ENCODE measurements at regions not wholly inside any gene's neighbourhood (a gene's known extent, or its start where the extent isn't known, plus 50 kb on each side); places are given as distances from the start of the nearest gene placed in this dataset.

DNA sequence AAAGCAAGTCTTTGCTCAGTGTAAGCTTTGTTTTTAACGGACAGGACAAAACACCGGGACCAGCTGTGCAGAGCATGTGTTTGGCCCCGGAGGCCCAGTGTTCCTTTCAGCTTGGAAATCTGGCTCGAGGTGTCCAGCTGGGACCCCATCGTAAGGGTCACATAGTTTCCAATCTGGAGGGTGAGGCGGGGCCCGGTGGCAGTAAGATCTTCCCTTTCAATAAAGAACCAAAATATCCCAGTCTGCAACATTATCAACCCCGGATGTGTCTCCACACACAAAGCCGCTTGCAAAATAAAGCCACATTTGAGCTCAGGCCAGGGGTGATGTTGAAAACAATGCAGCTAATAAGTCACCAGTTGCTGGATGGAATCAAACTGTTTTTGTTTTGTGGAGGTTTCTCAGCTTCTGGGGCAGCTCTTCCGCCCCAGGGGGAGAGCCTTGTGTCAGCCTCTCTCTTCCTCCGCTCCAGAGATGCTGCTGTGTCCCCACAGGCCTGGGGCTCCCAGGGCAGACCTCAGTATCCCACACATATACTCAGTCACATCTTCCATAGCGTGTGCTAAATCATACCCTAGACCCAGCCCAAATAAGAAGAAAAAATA lies 138.6 kb upstream of the GLI2 start:
- DNase-seq: no peak

DNA sequence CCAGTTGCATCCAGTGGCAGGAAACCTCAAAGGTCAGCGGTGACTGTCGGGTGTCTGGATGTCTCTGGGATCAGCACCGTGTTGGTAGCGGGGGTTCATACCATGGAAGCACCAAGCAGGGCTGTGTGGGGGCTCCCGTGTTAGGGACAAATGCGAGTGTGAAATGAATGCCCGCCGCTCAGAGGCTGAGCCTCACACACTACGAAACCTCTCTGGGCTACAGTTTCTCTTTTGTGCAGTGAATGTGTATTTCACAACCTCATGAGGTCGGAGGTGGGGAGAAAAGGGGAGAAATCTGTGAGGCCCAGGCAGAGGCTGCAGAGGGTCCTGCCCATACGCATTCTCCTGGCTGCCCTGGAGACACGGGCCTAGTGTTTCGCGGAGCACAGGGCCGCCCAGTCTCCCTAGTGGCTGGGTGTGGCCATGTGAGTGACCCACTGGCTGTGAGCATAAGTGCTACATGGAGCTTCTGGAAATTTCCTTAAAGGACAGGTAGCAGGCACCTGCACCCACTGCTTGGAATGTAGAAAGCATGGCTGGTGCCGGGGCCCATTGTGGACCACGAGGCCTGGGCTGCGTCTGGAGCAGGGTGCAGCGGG lies 138.0 kb upstream of the GLI2 start:
- DNase-seq: no peak

DNA sequence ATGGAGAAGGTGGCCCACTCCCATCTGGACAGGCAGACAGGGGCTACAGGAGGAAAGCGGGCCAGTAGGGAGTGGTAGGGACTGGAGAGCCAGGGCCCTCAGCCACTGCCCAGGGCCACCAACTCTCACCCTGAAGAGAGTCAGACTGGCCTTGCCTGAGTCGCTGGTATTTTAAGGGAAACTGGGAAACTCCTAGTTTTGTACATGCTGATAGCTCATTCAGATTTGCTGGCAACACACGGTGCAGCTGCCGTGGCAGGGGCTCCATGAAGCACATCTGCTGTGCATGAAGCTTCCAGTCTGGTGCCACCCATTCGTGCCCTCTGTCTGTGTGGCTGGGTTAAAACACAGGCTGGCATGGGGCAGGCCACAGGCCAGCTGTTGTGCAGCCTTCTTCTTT lies 137.3 kb upstream of the GLI2 start:
- DNase-seq: no peak

DNA sequence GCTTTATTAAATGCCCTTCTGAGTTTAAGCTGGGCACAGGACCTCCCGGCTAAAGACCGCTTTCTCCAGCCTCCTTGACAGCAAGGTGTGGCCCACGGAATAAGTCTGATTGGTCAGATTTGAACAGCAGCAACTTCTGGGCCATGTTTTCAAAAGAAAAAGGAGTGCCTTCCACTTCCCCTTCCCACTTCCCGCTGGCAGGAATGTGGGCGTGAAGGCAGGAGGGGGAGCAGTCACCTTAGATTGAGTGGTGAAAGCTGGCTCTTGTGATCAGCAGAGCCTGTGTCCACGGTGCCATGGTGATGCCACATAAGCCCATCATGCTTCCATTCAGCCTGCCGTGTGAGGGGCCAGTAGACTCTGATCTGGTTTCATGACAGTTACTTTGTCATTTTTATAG lies 136.6 kb upstream of the GLI2 start:
- no peak for DNase-seq

DNA sequence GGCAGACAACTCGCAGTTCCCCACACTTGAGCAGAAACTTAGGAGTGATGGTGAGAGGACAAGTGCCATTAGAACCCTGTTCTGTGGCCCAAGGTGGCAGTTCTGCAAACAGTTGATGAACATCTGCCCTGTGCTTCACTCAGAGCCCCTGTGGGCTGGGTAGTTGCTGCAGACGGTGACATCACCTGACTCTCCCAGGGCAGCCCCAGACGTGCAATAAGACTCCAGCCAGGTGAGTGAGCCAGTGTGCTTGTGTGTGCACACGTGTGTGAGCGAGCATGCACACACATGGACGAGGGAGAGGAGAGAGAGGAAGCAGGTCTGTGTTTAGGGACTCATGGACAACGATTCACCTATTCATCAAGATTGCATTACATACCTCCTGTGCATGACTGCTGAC lies 136.0 kb upstream of the GLI2 start:
- no peak for DNase-seq

DNA sequence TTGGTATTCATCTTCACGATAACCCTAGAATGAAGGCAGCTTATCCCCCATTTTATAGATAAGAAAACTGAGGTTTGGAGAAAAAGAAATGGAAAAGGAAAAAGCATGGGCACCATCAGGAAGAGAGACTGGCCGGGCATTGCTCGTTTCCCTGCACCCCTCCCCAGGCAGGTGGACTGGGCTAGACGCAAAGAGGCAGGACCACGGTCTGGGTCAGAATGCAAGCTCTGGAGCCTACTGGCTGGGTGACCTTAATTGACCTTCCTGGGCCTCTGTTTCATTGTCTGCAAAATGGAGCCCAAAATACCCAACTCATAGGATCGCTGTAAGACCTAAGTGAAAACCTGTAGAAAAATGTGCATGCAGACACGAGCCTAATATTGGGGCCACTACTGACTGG lies 135.3 kb upstream of the GLI2 start:
- DNase-seq: no peak

DNA sequence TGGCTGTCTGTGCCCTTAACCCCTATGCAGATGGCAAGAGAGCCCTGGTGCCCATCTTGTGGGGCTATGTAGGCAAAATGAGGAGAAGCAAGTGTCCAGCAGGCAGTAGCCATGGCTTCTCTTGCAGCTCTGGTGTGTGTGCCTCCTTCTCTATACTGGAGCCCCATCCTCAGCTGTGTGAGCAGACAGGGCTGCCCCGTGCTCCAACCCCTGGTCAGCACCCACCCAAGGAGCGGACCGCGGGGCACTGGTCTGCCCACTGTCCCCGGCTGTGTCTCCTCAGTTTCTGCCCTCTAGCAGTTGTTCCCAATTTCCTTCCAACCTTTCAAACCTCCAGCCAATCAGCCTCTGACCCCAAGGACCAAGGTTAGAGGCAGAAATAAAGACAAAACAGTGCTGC lies 134.9 kb upstream of the GLI2 start:
- no peak for DNase-seq

DNA sequence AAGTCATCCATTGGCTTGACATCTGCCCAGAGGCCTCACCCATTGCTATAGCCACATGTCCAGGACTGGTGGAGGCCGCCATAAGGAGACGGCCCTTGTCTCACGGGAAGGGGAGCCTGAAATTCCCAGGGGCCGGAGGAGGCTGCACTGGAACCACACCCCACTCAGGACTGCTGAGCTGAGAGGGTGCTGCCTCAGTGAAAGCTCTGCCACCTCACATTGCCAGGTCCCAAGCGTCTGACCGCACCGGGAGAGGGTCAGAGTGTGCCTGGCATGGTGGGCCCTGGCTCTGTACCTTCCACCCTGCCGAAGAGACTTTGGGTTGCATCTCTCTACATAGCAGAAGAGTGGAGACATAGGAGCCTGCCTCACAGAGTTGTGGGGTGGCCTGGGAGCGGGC lies 134.1 kb upstream of the GLI2 start:
- DNase-seq: no peak

DNA sequence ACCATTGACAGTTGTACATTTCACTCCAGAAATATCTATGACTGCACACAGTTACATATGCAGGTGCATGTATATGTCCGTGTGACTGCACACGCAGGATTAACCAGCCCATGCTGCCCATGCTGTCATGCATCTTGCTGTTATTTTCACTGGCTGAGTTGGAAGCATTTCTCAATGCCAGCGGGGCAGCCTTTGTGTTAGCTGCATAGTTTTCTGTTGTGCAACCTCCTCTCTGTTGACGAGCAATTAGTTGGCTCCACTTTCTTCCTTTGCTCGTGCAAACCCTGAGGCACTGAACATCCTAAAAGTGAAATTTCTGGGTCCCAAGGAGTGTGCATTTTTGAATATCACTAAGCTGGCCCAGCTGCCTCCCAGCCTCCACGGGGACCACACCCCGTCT lies 133.4 kb upstream of the GLI2 start:
- DNase-seq: no peak

DNA sequence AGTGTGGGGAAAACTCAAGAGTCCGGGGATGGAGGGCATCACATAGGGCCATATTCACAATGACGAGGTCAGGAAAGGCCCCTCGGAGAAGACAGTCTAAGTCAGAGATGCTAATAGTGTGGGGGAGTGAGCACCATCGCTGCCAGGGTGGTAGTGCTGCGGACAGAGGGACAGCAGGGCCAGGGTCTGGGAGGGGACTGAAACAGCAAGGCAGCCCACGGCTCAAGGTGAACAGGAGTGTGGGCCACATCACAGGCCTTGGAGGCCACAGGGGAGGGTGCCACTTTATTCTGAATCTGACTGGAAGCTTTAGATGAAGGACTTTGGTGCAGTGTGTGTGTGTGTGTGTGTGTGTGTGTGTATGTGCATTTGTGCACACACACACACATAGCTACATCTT lies 130.9 kb upstream of the GLI2 start:
- no peak for DNase-seq

DNA sequence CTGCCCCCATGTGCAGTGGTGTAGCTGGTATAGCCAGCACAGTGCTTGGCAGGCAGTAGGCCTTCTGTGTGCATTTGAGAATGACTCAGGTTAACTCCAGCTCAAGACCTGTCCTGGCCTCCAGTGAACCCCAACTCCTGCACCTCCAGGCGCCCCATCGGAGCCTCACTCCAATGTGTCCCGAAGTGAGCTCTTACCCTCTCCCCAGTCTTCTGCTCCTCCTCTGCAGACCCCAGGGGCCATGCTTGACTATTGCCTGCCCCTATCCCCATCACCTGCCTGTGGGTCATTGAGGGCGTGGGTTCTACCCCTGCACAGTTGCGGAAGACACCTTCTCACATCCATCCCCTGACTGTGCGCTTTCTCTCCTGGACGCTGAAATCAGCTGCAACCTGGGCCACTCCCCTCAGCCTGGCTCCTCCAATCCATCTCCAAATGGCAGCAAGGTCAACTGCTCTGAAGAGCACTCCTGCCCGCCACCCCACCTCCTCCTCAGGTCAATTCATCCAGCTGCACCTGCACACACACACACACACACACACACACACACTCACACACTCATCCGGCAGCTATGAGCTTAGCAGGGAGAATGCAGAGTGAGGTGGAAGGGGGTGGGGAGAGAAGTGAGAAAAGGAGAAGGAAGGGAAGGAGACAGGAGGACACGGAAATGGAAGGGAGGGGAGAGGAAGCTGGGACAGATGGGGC lies 130.3 kb upstream of the GLI2 start:
- DNase-seq: no peak

DNA sequence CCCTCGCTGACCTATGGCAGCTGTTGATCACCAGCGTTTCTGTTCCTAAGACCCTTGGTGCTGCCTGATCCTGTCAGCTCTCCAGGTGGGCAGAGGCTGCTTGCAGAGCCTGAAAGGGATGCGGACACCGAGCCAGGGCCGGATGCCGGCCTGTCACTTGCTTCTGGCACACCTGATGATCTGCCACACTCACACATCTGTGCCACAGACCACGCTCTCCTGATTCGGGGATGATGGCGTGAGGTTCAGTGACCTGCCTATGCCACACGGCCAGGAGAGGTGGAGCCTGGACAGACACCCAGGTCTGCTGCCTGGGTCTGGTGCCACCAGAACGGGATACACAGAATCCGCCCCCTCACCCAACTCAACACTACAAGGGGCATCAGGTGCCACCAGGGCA lies 129.4 kb upstream of the GLI2 start:
- no peak for DNase-seq

DNA sequence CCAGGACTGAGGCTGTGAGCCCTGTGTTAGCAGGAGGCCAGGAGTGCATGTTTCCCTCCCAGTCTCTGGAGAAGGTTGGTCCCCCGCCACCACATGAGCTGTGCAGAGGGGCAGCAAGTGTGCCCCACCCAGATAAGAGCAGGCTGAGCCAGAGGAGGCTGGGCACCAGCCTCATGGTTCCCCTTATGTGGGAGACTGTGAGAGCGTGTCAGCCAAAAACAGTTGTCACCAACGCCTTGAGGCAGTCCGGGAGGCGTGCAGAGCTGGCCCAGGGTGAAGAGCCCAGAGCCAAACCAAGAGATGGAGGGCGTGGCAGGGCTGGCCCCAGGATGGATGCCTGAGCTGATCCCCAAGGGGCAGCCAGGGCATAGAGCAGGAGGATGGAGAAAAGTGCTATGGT lies 128.7 kb upstream of the GLI2 start:
- DNase-seq: no peak

DNA sequence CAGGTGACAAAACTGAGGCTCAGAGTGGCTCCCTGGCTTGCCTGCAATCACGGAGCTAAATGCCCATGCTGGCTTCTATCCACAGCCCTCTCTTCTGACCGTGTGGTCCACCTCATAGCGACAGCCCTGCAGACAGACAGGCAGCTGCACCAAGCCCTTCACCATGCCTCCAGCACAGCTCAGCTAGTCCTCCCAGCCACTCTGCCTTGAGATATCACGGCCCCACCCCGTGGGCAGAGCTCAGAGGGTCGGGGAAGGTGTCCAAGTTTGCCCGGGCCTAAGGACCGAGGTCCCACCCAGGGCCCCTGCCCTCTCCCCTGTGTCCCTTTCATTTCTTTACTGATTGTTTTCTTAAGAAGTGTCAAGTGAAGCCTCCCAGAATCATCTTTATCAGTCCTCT lies 128.2 kb upstream of the GLI2 start:
- DNase-seq: no peak

DNA sequence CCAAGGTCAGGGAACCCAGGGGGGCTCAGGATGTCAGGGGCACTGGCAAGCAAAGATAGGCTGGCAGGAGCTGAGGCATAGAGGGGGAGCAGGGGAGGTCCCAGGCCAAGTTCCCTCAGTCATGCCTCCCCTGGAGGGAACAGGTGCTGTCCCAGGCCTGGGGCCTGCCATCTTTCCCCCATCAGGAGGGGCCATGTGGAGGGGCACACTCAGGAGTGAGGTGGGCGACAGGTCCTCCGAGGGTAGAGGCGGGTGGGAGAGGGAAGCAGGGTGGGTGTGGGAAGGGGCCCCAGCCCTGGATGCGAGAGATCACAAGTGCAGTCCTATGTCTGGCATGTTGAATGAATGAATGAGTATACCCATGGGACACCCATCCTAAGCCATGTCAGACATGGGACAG lies 127.7 kb upstream of the GLI2 start:
- no peak for DNase-seq

DNA sequence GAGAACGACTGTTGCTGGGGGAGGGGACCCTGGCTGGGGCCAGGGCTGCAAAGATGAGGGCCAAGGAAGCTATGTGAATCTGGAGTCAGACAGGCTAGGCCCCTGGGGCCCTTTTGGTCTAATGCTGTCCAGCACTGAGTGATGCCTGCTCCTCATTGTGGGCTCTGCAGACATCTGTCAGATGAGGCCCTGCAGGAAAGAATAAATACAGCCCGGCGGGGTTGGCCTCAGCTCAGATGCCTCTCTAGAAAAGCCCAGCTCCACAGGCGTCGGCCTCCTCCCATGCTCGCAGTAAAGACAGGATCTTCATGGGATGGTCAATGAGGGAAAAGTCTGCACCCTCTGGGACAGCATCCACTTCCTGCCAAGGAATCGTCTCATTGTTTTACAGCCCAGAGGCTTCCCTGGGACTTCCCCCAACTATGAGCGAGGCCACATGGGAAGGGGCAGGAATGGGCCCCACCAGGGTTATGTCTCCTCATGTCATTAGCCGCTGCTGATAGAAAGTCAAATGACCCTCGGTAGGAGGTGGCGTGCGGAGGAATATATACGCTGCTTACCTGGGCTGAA lies 125.8 kb upstream of the GLI2 start:
- DNase-seq: no peak

DNA sequence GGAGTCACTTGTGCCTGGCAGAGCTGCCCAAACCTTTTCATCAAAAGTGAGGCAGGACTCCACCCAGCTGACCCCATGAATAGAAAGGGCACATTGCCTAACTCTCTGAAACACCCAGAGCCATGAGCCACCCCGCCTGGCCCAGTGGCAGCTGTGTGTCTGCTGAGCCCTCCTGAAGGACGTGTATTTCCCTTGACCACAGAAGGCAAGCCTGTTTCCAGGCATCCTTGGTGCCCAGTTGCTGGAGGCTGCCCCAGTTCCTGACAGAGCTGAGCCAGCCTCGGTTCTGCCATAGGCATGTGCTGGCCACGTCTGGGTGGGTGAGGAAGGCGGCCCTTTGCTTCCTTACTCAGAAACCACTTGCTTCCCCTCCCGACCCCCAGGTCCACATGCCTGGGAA lies 124.7 kb upstream of the GLI2 start:
- no peak for DNase-seq

DNA sequence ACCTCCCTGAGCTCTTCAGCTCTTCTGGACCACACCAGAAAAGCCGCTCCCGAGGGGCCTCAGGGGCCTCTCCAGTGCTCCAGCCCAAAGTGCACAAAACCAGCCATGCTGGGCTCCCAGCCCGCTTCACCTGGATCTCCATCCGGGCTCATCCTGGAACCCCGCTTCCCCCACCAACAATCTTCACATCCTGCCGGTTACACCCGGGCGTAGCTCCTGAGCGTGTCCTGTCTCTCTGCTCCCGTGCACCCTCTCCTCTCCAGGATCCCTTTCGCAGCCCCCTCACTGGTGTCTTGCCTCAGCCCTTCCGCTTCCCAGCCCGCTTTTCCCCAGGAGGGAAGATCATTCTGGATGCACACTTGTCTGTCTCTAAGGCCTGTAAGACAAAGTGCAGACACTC lies 123.7 kb upstream of the GLI2 start:
- no peak for DNase-seq

DNA sequence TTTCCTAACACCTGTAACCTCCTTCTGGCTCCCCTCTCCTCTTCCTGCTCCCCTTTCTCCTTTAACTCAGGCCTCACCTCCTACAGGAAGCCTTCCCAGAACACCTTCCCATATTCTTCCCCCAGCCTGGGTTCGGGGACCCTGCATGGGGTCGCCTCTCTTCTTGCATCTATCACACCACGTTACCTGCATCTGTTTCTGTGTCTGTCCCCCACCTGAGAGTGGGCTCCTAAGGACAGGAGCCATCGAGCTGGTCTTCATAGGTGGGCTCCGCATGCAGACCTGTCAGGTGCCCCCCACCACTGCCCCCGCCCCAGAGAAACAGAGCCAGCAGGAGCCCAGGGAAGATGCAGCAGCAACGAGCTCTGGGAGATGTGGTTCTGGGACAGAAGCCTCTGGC lies 123.2 kb upstream of the GLI2 start:
- no peak for DNase-seq

DNA sequence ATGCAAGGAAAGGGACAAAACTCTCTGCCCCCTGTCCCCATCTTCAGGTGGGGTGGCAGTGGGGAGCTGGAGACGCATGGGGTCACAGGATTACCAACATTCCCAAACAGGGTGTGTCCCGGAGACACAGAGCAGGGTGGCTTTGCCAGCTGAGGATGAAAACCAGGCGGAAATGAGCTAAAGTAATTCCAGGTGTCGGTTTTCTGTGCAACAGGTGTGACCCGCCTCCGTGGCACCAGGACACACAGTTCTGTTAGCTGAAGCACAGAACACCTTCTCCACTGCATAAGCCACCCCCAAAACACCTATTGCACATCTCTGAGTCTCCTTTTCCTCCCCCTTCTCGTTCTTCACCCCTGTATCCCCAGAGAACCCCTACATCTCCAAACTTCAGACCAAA lies 122.7 kb upstream of the GLI2 start:
- no peak for DNase-seq

DNA sequence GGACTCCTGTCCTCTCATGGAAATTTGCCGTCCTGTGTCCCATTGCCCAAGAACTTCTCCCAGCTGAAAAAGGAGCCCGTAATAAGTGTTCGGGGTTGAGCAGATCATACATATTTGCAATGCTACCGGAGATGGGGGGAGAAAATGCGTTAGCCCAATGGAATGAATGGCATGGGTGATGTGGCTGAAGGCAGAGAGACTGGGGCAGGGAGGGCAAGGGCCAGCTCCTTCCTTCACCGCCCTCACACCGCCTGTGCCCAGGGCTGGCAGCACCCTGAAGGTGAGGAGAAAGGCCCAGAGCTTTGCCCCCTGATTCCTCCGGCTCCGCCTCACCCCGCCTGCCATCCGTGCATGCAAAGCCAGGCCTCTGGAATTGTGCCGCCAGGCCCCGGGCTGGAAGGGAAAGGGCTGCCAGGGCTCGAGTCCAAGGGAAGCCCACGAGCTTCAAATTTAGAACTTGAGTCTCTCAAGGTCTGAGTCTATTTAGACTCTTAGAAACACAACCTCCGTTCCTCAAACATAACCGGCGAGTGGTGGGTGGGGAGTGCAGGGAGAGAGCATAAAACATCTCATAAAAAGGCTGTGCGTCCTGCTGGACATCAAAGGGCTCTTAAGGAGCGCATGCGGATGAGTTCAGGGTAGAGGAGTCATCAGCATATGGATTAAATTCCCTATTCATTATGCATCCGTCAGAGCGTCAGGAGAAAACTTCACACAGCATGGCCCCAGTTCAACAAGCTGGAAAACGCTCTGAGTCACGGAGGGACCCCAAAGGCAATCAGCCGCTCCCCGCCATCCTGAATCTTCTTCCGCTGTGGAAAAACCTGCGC lies 121.7 kb upstream of the GLI2 start:
- no peak for DNase-seq

DNA sequence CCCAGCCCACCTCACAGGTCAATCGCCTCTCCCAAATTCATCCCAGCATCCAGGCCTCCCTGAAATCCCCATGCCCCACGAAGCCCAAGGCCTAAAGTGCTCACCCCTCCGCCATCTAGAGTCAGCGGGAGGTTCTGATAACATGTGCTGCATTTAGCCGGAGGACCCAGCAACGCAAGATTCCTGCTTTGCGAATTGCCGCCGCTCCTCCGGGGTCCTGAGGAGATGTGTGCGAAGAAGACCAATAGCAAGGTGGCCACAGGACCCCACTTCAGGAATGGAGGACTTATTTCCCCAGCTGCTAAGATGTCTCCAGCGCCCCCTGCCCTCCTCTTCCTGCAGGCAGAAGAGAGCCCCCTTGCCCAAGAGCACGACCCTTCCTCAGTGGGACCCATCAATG lies 120.8 kb upstream of the GLI2 start:
- DNase-seq: no peak

DNA sequence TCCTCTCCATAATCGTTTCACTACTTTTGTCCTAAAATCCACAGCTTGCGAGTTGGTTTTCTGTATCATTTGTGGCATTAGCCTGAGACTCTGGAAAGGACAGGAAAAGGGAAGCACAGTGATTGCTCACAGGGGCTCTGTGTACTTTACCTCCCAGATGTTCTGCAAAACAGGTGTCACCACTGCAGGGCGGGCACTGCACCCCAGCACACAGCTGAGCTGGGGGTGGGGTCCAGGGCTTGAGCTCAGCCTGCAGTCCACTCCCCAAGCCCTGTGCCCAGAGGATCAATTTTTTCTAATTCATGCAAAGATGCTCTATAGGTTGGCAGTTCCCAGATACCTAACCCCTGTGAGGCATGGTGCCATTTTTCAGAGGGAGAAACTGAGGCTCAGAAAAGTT lies 119.4 kb upstream of the GLI2 start:
- no peak for DNase-seq

DNA sequence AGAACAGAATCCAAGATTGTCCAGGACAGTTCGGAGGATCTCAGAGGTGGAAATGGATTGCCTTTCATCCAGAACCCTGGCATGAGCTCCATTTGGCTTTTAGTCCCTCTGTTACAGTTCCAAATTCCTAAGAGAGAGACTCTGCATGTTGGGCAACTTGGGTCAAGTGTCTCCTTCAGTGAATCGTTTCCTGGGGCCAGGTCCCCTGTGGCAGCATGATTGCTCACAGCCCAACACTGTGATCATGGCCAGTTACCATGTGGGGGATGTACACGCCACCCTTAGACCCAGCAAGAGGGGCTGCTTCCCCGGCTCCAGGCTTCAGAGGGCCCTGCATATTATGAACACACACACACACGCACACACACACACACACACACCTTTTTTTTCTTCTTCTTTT lies 118.6 kb upstream of the GLI2 start:
- no peak for DNase-seq

Measured in SW 1271 (cell line).